Astrocyte (in vitro differentiated cells and primary cell): ENCODE measurements at regions not wholly inside any gene's neighbourhood (a gene's known extent, or its start where the extent isn't known, plus 50 kb on each side); places are given as distances from the start of the nearest gene placed in this dataset.

ENCODE experiments used
- DNase-seq: peaks from one replicate; pipeline ENCODE4 v3.0.0-alpha.2; 2010; ENCODE audit warnings: low read depth
- FAIRE-seq: peaks from 2 replicates; lab custom pipeline; 2011; peaks lifted over from hg19 to GRCh38; lab: Jason Lieb, UNC
- H2AFZ ChIP-seq: 2 replicates; pipeline ENCODE4 v1.6.0; 2012; ENCODE audit warnings: low read depth, low read length, inconsistent platforms
- H3K27ac ChIP-seq: 2 replicates; pipeline ENCODE4 v1.5.1; 2011; ENCODE audit warnings: low read depth, low read length, inconsistent platforms
- H3K27me3 ChIP-seq: 2 replicates; pipeline ENCODE4 v1.6.0; 2011; ENCODE audit warnings: low read length, inconsistent platforms; ENCODE audit not compliant: insufficient read depth
- H3K36me3 ChIP-seq: 2 replicates; pipeline ENCODE4 v1.5.1; 2011; ENCODE audit warnings: low read length, inconsistent platforms; ENCODE audit not compliant: insufficient read depth
- H3K4me1 ChIP-seq: 2 replicates; pipeline ENCODE4 v1.5.1; 2011; ENCODE audit warnings: low read length, inconsistent platforms; ENCODE audit not compliant: insufficient read depth
- H3K4me2 ChIP-seq: 2 replicates; pipeline ENCODE4 v1.6.0; 2012; ENCODE audit warnings: low read length, inconsistent platforms
- H3K4me3 ChIP-seq: 2 replicates; pipeline ENCODE4 v1.5.1; 2011; ENCODE audit warnings: low read depth, mild to moderate bottlenecking, low read length, inconsistent platforms; ENCODE audit not compliant: insufficient read depth
- H3K79me2 ChIP-seq: 2 replicates; pipeline ENCODE4 v1.6.0; 2012; ENCODE audit warnings: mild to moderate bottlenecking, low read length, inconsistent platforms; ENCODE audit not compliant: insufficient read depth
- H3K9ac ChIP-seq: 2 replicates; pipeline ENCODE4 v1.6.0; 2012; ENCODE audit warnings: mild to moderate bottlenecking, low read length, inconsistent platforms
- H3K9me3 ChIP-seq: 2 replicates; pipeline ENCODE4 v1.5.1; 2012; ENCODE audit warnings: low read depth, mild to moderate bottlenecking, low read length, inconsistent platforms; ENCODE audit not compliant: insufficient read depth
- H4K20me1 ChIP-seq: 2 replicates; pipeline ENCODE4 v1.6.0; 2012; ENCODE audit warnings: low read length, inconsistent platforms; ENCODE audit not compliant: insufficient read depth
- H3K27ac Mint-ChIP-seq: one replicate; pipeline ENCODE4 v1.8.0; 2021; ENCODE audit warnings: mild to moderate bottlenecking, mixed read lengths; ENCODE audit not compliant: unreplicated experiment
- H3K27me3 Mint-ChIP-seq: one replicate; pipeline ENCODE4 v1.8.0; 2021; ENCODE audit warnings: low read depth, mixed read lengths; ENCODE audit not compliant: unreplicated experiment
- H3K36me3 Mint-ChIP-seq: one replicate; pipeline ENCODE4 v1.8.0; 2021; ENCODE audit warnings: low read depth, mixed read lengths; ENCODE audit not compliant: unreplicated experiment
- H3K4me1 Mint-ChIP-seq: one replicate; pipeline ENCODE4 v1.8.0; 2021; ENCODE audit warnings: low read depth, mixed read lengths; ENCODE audit not compliant: unreplicated experiment
- H3K4me3 Mint-ChIP-seq: one replicate; pipeline ENCODE4 v1.8.0; 2021; ENCODE audit warnings: mild to moderate bottlenecking, moderate library complexity, mixed read lengths; ENCODE audit not compliant: unreplicated experiment
- H3K9me3 Mint-ChIP-seq: one replicate; pipeline ENCODE4 v1.8.0; 2021; ENCODE audit warnings: mild to moderate bottlenecking, mixed read lengths; ENCODE audit not compliant: unreplicated experiment
- CTCF ChIP-seq: IDR thresholded peaks from 2 replicates; pipeline ENCODE4 v1.5.1; 2011; ENCODE audit warnings: low read depth, mild to moderate bottlenecking, inconsistent platforms, low read length, moderate library complexity; ENCODE audit not compliant: insufficient read depth
- EZH2 ChIP-seq: IDR thresholded peaks from 2 replicates; pipeline ENCODE4 v1.6.1; 2012; ENCODE audit warnings: mild to moderate bottlenecking, low read length, inconsistent platforms; ENCODE audit not compliant: insufficient read depth

DNA sequence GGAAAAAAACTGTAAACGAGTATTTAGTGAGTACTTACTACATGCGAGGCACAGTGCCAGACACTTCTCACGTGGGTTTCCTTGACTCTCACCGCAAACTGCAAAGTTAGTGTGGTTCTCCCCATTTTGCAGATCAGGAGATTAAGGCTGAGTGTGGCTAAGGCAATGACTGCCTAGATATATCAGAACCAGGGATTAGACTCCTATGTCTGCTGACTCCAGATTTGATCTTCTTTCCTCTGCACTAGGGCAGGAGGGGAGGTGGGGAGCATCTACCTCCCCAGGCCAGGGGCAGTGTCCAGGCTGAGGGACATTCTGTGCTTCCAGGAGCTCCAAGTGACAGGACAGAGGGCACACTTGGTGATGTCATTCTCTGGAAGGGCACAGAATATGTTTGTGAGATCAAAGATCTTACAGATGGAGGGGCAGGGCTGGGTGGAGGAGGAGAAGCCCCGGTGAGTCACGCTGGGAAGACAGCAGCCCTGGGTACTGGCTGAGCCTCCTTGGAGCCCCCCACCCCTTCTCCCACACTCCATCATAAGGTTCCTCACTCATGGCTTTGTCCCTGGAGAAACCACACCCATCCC, 92.4 kb downstream of the RHOB start:
- peaks cover 5% of the 10 kb centered on the region for H3K4me1 Mint-ChIP-seq
- peak overlapping the region; percentile 76 for H2AFZ ChIP-seq
- H3K4me3 Mint-ChIP-seq = no peak overlapping the region
- H3K4me2 ChIP-seq = peak overlapping the region; percentile 52
- H3K36me3 ChIP-seq = no peaks in the 10 kb centered on the region
- no peaks in the 10 kb centered on the region for H3K36me3 Mint-ChIP-seq
- peaks cover 42% of the 10 kb centered on the region for H3K27me3 Mint-ChIP-seq
- H3K27ac ChIP-seq = no peak overlapping the region
- DNase-seq = no peak
- FAIRE-seq = no peak
- H3K4me1 ChIP-seq = peaks cover 11% of the 10 kb centered on the region
- peaks cover 2% of the 10 kb centered on the region for H3K27me3 ChIP-seq
- no peaks in the 10 kb centered on the region for H3K79me2 ChIP-seq
- no peak overlapping the region for H3K4me3 ChIP-seq
- H3K9me3 Mint-ChIP-seq = peaks cover 2% of the 10 kb centered on the region
- peak overlapping the region; percentile 38 for H3K27ac Mint-ChIP-seq
- H3K9me3 ChIP-seq = no peaks in the 10 kb centered on the region
- H3K9ac ChIP-seq = no peak overlapping the region
- no peaks in the 10 kb centered on the region for H4K20me1 ChIP-seq
- TF ChIP-seq EZH2 (no peak), CTCF (no peak)

DNA sequence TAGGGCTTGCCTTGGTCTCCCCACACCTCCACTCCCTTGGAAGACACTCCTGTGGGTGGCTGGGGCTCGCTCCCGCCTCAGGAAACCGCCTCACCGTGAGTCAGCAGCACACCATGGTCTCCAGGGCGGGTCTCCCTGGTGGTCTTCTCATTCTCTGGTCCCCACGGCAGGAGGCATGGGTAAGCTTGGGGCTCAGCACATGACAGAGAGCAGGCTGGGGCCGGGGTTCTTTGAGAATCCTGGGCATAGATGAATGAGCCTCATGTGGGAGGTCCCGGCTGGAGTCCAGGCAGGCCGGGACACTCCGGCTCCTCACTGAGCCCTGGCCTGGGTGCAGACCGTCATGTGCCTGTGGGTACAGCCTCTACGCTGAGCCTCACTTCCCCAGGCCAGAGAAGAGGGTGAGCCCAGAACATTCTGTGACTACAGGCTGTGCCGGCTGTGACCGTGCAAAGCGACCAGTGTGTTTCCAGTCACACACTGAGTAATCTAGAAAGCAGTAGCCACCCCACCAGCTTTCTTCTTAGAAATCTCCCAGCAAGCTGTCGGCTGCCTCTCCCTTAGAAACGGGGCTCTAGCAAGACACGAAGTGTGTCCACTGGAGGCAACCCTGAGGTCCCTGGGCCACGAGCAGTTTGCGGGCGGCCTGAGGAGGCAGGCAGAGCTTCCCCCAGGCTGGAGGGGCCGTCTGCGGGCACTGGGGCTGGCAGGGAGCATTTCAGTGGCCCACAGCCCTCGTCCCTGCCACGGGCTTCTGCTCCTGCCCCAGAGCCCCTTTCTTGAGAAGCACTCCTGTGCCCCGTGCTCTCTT, 93.1 kb downstream of the RHOB start:
- no peaks in the 10 kb centered on the region for H4K20me1 ChIP-seq
- no peak for TF ChIP-seq CTCF
- TF ChIP-seq EZH2 = no peak
- no peak overlapping the region for H3K4me3 ChIP-seq
- no peaks in the 10 kb centered on the region for H3K27me3 ChIP-seq
- no peak overlapping the region for H3K4me3 Mint-ChIP-seq
- no peaks in the 10 kb centered on the region for H3K79me2 ChIP-seq
- peaks cover 11% of the 10 kb centered on the region for H3K4me1 ChIP-seq
- peaks cover 4% of the 10 kb centered on the region for H3K9me3 Mint-ChIP-seq
- H3K27ac Mint-ChIP-seq = no peak overlapping the region
- H2AFZ ChIP-seq = peak overlapping the region; percentile 76
- DNase-seq = no peak
- H3K9me3 ChIP-seq = no peaks in the 10 kb centered on the region
- no peaks in the 10 kb centered on the region for H3K36me3 ChIP-seq
- peaks cover 5% of the 10 kb centered on the region for H3K4me1 Mint-ChIP-seq
- H3K36me3 Mint-ChIP-seq = no peaks in the 10 kb centered on the region
- no peak overlapping the region for H3K27ac ChIP-seq
- peak overlapping the region; percentile 52 for H3K4me2 ChIP-seq
- peak overlapping the region; percentile 19 for H3K9ac ChIP-seq
- peaks cover 39% of the 10 kb centered on the region for H3K27me3 Mint-ChIP-seq
- no peak for FAIRE-seq
